ENCODE measurements at regions not wholly inside any gene's neighbourhood (a gene's known extent, or its start where the extent isn't known, plus 50 kb on each side); places are given as distances from the start of the nearest gene placed in this dataset.
A peak's percentile ranks its signal among the peaks of the same experiment; 100 is the strongest.

GRCh38 chr1:69305621-69306020 lies 262.1 kb upstream of the LRRC7 start:
- DNase-seq (ENCODE audit: low spot score), result peak; percentile 74
- Mint-ChIP-seq H3K4me3 (0 out of 2 replicates have a peak overlapping the region, but pooled peaks have one; percentile 15), H3K4me1 (0 out of 2 replicates have a peak, but pooled peaks cover 6% of the 10 kb centered on the region)

DNA sequence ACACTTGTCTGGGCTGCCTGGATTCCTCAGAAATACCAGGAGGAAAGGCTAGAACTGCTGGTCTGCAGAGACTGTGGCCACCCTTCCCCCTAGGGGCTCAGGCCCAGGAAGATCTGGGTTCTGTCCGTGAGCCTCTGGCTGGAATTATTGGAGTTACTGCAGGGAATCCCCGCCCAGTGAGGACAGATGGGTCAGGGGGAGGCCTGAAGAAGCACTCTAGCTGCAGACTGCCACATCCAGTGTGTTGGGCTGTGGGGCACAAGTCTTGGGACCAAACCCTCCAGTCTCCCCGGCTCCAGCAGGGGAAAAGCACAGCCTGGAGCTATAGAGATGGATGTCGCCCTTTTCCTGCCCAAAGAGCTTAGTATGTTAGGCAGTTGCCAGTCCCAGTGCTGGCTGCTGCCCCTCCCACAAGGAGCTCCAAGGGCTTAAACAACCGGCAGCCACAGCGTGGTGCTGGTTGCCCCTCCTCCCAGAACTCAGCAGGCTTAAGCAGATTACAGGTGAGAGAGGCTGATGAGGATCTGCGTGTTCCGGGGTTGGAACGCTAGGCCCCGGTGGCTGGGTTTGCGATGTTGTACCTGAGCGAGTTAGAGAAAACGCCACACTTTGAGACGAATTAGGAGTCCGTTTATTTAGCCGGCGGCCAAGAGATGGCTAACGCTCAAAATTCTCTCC lies 255.5 kb upstream of the LRRC7 start:
- H3K27me3 Mint-ChIP-seq (ENCODE audit: low read depth), result no peaks in the 10 kb centered on the region; the same call in 1 of the 2 replicates
- POLR2A ChIA-PET, result no interaction called here
- ATAC-seq (peak; percentile 92), DNase-seq (ENCODE audit: low spot score) (peak; percentile 51)
- H3K36me3 Mint-ChIP-seq, result no peaks in the 10 kb centered on the region
- peaks cover 9% of the 10 kb centered on the region for H3K4me1 Mint-ChIP-seq
- no peaks in the 10 kb centered on the region for H3K9me3 Mint-ChIP-seq
- peak overlapping the region; percentile 44 for H3K4me3 Mint-ChIP-seq
- no peak overlapping the region for H3K27ac Mint-ChIP-seq
- CTCF ChIA-PET, result interaction anchor here (0.6 kb wide), 1 partner anchor 667 kb away, joined by 4 read pairs; no protein-coding TSS in a partner anchor
- TF ChIP-seq NR3C1 (CRISPR knock-in tag; conservative IDR thresholded peaks at IDR 0.05; ENCODE audit: low read depth) (no peak), ZNF396 (CRISPR knock-in tag; IDR thresholded peaks at IDR 0.05; ENCODE audit: borderline replicate concordance) (no peak), FOXP4 (CRISPR knock-in tag; IDR thresholded peaks at IDR 0.05) (no peak), PRRX2 (CRISPR knock-in tag; IDR thresholded peaks at IDR 0.05) (no peak), ESRRA (CRISPR knock-in tag; IDR thresholded peaks at IDR 0.05; ENCODE audit: borderline replicate concordance) (no peak), NFATC4 (CRISPR knock-in tag; IDR thresholded peaks at IDR 0.05) (no peak), ZNF423 (CRISPR knock-in tag; IDR thresholded peaks at IDR 0.05) (no peak), ZNF532 (CRISPR knock-in tag; IDR thresholded peaks at IDR 0.05; ENCODE audit: borderline replicate concordance) (no peak), ATF1 (CRISPR knock-in tag; IDR thresholded peaks at IDR 0.05) (no peak)

More at GRCh38 chr1:69305621-69306020, 262.1 kb upstream of the LRRC7 start:
- H3K9me3 Mint-ChIP-seq, result 0 out of 2 replicates have a peak, but pooled peaks cover 5% of the 10 kb centered on the region
- no peak overlapping the region for H3K27ac Mint-ChIP-seq
- no peaks in the 10 kb centered on the region for H3K36me3 Mint-ChIP-seq
- POLR2A ChIA-PET, result no interaction called here
- TF ChIP-seq ZNF512 (CRISPR knock-in tag; IDR thresholded peaks at IDR 0.05; ENCODE audit: borderline replicate concordance), result no peak
- no peak for TF ChIP-seq JAZF1 (CRISPR knock-in tag; IDR thresholded peaks at IDR 0.05)
- TF ChIP-seq KAT7 (CRISPR knock-in tag; IDR thresholded peaks at IDR 0.05; ENCODE audit: borderline replicate concordance), result no peak
- no peak for TF ChIP-seq SMAD4 (CRISPR knock-in tag; IDR thresholded peaks at IDR 0.05)
- no peak for TF ChIP-seq TEAD1 (CRISPR knock-in tag; IDR thresholded peaks at IDR 0.05)
- peak; percentile 44; the same call in 1 of the 2 replicates for TF ChIP-seq CTCF (IDR thresholded peaks at IDR 0.05)
- no peak for TF ChIP-seq GABPB1 (CRISPR knock-in tag; IDR thresholded peaks at IDR 0.05)
- TF ChIP-seq, protein P1, sequence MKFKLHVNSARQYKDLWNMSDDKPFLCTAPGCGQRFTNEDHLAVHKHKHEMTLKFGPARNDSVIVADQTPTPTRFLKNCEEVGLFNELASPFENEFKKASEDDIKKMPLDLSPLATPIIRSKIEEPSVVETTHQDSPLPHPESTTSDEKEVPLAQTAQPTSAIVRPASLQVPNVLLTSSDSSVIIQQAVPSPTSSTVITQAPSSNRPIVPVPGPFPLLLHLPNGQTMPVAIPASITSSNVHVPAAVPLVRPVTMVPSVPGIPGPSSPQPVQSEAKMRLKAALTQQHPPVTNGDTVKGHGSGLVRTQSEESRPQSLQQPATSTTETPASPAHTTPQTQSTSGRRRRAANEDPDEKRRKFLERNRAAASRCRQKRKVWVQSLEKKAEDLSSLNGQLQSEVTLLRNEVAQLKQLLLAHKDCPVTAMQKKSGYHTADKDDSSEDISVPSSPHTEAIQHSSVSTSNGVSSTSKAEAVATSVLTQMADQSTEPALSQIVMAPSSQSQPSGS (CRISPR knock-in tag; IDR thresholded peaks at IDR 0.05; ENCODE audit: borderline replicate concordance, low read depth), result no peak
- no peak for TF ChIP-seq CBFB (CRISPR knock-in tag; IDR thresholded peaks at IDR 0.05; ENCODE audit: low read depth)
- TF ChIP-seq RELA (CRISPR knock-in tag; IDR thresholded peaks at IDR 0.05; ENCODE audit: borderline replicate concordance), result no peak
- TF ChIP-seq SP1 (CRISPR knock-in tag; conservative IDR thresholded peaks at IDR 0.05), result 0 out of 2 replicates have a peak, but pooled peaks have one; percentile 18
- CTCF ChIA-PET, result interaction anchor here (0.6 to 1.3 kb wide), 10 partner anchors 9 to 395 kb away, joined by 3 to 6 read pairs (median 3); no protein-coding TSS in a partner anchor
- peak; percentile 100 for ATAC-seq
- H3K27me3 Mint-ChIP-seq (ENCODE audit: low read depth), result no peaks in the 10 kb centered on the region; the same call in 1 of the 2 replicates

Measured in WTC11 (cell line).